GM12874 (cell line): ENCODE measurements at regions not wholly inside any gene's neighbourhood (a gene's known extent, or its start where the extent isn't known, plus 50 kb on each side); places are given as distances from the start of the nearest gene placed in this dataset.

Source experiments
- CTCF ChIP-seq: IDR thresholded peaks from 2 replicates; pipeline ENCODE4 v1.5.1; 2011; ENCODE audit warnings: low read depth, mild to moderate bottlenecking, control low read depth, low read length, moderate library complexity; ENCODE audit not compliant: insufficient read depth

GRCh38 chr2:67259556-67260342 lies 137.4 kb upstream of the ETAA1 start:
- no peak for TF ChIP-seq CTCF

- TF ChIP-seq CTCF = no peak
Measured at GRCh38 chr2:67260343-67261277, 136.5 kb upstream of the ETAA1 start.

DNA sequence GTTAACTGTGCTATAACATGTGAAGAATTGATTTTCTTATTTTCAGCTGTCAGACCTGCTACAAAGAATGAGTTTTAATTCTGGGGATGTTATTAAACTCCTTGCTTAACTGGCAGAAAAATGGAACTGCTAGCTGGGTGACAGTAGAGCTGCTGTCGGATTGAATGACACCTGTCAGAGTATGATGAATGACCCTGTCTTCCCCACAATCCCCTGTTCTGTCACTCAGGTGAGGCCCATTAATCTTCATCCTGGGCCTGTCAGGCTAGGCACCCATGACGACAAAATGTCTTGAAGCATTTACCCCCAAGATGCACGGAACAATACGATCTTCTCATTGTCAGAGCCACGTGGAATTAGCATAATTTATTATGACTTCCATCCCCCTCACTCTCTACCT lies 129.9 kb upstream of the ETAA1 start:
- TF ChIP-seq CTCF = no peak

DNA sequence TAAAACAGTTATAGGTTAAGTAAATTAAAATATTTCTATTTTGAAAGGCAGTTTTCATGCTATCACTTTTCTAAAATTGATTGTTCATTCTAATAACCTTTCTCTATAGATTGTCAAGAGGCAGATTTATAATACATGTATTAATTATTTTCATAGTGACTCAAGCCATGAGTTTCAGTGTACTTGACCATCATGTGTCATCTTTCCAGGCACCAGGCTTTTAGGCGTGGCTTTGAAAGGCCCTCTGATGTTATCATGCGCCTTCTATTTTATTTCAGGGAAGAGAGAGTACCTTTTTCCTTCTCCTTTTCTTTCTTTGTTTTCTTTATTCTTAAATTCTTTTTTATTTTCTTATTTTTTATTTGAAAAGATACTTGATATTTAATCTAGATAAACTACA lies 128.3 kb upstream of the ETAA1 start:
- TF ChIP-seq CTCF = no peak

- no peak for TF ChIP-seq CTCF
Measured at GRCh38 chr2:67272195-67272594, 124.9 kb upstream of the ETAA1 start.

DNA sequence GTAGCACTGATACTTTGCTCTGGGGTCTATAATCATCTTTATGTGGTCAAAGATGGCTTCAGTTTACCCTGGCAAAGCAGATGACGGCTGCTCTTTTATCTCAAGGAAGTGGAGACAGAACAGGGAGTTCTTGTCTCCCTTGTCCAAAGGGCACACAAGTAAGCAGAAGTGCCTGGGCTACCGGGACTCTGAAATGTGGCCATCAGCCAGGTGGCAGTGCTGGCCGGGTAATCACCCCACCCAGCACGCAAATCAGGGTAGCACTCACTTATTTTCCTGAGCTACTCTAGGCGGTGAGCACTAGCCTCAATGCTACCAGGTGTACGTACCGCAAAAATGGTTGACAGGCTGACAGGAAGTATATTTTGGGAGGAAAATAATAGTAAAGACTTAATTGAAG lies 119.7 kb upstream of the ETAA1 start:
- TF ChIP-seq CTCF = no peak

DNA sequence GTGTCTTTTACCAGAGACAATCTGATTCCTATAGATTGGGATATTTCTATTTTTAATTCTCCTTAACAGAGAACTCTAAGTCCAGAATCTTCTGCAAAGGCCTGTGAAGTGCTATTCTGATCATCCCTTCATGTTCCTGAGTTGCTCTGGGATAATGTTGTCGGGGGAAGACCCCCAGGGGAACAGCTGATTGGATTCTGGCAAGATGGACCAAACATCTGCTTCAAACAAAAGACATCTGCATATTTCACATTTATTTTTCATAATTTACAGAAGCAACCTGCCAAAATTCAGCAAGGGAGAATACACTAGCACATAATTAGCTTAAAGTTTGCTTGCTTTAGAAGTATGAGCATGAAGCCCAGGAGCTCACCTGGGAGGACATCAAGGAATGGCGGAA lies 116.0 kb upstream of the ETAA1 start:
- TF ChIP-seq CTCF = no peak
